DMS153 treated with DMSO at 0.1 percent for 48 hours (cell line): ENCODE measurements at regions not wholly inside any gene's neighbourhood (a gene's known extent, or its start where the extent isn't known, plus 50 kb on each side); places are given as distances from the start of the nearest gene placed in this dataset.

Experiments used
- DNase-seq: peaks from one replicate; lab custom pipeline; 2025; ENCODE audit not compliant: unreplicated experiment; lab: John Stamatoyannopoulos, UW

DNA sequence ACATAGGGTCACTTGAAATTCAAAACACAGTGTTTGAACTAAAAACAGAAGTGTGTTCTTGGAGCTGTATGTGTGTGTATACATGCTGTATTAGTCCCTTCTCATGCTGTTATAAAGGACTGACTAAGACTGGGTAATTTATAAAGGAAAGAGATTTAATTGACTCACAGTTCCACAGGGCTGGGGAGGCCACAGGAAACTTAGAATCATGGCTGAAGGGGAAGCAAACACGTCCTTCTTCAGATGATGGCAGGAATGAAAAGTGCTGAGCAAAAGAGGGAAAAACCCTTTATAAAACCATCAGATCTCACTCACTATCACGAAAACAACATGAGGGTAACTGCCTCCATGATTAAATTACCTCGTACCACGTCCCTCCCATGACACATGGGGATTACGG, 224.1 kb downstream of the BCAT1 start:
- no peak for DNase-seq

DNA sequence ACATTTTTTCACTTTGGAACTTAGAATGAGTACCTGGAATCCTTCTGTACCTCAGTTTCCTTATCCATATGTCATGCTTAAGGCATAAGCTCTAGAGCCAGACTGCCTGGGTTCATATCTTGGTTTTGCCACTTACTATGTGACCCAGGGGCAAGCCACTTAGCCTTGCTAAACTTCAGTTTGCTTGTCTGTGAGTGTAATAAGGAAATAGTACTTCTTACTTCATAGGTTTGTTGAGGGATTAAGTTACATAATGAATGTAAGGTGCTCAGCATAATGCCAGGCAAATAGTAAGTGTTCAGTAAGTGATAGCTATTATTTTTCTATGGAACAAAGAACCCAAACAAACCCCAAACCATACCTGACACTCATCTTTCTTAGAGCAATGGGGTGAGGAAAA, 225.1 kb downstream of the BCAT1 start:
- DNase-seq, result no peak

DNA sequence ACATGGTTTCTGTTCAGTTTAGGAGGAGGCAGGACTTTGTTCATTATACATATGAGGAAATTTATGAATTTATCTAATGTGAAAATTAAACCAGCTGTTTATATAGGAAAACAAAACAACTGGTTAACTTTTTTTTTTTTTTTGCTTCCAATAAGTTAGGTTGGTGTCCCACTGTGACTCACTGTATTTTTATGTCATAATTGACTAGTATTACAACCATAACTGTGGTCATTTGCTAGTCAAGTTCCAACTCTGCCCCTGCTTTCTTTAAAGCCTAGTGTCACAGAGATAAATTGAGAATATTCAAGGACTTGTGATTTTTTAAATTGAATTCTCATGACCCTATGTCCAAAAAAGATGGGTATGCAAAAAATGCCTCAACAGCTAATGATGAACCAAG, 227.7 kb downstream of the BCAT1 start:
- no peak for DNase-seq

DNA sequence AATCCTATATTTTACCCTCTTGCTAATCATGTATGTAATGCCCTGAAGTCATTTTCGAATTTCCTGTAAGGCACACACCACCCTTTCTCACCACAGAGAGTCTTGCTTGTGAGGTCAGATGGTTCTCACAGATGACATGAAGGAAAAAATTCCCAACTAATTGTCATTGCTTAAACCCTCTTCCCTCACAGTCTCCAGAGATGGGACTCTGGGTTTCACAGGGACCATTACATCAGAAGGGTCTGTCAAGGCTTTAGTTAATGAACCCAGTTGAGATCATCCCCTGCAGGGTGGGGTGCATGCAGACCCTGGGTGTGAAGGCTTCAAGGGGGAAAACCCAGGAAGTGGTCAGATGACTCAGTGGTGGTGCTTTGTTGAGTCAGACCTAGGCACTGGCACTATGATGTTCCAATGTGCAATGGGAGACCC, 229.6 kb downstream of the BCAT1 start:
- DNase-seq, result no peak

DNA sequence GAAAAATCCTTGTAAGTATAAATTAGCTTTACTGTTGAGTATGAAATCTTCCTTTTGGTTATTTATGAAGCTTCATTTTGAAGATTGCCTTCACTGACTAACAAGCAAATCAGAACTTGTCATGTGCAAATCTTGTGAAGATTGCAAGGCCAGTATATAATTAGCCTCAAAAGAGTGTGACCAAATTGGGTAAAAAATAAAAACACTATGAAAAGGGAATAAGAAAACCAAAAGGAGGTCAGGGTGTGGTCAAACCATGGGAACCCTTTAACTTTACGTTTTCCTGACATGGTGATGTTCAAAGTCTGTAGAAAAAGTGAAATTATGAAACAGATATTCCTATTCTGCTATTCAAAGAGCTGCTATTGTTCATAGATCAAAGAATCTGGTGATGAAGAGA, 230.3 kb downstream of the BCAT1 start:
- DNase-seq, result no peak

DNA sequence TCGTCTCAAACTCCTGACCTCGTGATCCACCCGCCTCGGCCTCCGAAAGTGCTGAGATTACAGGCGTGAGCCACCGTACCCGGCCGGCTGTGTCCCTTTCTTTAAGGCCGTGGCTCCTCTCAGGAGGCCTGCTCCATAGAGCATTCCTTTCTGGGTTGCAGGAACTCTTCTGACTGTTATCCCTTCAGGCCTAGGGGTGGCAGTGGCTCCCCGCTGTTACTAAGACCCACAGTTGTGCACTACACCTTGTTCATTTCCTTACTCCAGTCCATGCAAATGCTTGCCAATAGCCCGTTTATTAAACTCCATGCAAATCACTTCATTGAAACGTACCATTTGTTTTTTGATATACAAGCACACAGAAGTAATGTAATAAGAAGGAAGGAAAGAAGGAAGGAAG, 234.7 kb downstream of the BCAT1 start:
- DNase-seq, result no peak

DNA sequence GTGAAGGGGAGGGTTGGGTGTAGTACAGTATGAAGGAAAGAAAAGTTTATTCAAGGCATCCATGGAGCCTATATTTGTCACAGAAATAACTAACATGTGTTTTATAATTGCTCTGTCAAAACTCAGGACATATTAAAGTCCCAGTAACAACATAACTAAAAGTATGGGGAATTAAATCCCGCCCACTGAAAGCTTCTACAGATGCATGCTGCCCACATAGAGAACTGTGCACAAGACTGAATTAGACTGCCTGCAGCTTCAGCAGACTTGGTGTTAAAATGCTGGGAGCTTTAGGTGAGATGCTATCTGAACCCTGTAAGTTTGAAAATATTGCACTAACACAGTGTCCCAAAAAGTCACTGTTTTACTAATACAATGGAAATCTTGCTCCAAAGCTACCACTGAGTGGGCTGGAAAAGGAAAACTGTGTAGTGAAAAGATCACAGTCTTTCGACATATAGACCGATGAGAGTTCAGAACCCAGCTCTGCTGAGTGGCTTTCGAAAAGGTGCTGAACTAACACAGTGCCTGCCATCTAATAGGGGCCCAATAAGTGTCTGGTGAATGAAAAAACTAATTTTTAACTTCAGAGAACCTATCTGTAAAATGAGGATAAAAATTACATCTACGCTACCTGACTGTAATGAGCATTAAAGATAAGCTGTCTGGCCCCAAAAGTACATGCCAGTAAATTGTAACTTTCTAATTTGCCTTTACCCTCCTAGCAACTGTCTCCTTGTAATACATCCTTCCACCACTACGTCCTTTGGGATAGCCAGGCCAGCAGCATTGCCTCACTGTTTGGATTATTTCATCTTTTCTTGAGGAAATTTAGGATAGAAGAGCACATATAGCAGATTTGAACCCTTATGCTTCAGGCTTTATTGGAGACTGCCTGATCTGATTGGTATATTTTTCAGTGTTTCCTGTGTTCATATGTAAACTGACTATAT, 237.6 kb downstream of the BCAT1 start:
- no peak for DNase-seq

DNA sequence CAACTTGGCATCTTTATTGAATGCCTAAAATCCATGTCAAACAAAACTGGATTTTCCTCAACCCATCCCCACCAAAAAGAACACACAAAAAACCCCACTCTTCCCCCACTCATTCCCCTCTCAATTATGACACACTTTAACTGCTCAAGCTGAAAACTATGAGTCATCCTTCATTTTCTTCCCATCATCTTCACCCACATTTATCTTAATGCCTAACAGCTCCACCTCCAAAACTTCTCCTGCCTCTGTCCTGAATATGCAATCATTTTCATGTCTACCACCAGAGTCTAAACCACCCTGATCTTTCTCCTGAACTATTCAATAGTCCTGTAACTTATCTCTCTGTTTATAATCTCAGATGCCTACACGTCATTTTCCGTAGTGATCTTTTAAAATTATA, 239.7 kb downstream of the BCAT1 start:
- no peak for DNase-seq

DNA sequence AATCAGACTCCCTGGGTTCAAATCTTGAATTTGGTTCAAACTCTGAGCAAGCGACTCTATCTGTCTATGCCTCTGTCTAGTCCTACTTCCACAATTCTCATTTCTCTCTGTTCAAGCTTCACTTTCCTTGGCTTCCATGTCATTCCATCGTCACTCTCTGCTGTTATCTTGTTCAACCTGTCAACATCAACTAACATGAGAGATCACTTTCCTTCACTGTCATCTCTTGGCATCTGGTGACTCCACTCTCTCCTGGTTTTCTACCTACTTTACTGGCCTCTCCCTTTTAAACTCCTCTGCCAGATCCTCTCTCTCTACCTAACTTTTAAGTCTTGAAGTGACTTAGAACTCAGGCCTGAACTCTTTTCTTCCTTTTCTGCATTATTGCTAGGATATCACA, 240.2 kb downstream of the BCAT1 start:
- no peak for DNase-seq

DNA sequence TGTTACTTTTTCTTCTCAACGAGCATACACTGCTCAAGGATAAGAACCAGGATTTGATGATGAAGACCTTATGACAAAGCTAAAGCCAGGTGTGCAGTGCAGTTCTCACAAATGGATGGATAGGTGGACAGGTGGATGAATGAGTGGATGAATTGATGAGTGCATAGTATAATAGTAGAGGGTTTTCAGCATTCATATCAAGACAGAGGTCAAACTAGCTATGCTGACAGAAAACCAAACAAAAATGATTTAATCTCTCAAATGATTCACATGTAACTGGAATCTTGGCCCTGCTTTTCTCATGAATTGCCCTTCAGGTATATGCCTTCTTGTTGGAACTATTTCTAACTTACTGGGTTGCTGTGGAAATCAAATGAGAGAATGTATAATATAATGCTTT, 240.9 kb downstream of the BCAT1 start:
- no peak for DNase-seq

DNA sequence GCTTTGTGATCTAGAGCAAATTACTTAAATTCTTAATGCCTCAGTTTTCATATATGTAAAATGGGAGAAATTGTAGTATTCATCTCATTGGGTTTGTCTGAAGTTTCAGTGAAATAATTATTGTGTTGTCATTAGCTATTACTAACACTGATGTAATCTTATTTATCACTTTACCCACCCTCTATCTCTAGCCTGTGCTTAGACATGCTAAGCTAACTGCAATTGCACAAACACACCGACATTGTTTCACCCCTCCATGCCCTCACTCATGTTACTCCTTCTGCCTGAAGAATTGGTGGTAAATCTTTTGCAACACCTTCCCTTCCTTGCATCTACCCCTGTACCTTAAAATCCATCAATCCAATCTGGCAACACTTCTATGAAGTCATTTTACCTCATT, 241.6 kb downstream of the BCAT1 start:
- DNase-seq, result no peak

DNA sequence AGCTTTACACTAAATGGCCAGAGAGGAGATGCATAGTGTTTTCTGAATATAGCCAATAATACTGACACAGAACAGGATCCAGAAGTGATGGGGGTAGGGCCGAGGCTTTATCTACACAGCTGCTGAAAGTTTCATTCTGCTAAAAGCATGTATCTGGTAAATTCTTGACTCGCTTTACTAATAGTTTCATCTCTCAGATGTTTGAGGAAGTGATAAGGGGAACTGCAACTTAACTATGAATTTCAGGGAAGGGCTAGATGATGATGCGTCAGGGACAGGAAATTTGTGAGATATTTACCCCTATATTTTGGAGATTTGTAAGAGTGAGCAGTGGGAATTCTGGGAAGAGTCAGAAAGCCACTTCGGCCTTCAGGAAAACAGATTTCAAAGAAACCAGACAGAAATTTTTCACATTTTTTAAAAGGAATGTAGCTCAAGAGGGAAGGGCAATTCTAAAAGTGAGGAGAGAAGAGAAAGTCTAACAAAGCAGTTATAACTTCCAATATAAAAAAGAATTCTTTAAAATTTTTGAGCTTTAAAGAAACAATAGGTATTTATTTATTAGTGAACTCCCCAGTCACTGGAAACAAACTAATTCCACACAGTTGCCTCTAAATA, 243.1 kb downstream of the BCAT1 start:
- no peak for DNase-seq

DNA sequence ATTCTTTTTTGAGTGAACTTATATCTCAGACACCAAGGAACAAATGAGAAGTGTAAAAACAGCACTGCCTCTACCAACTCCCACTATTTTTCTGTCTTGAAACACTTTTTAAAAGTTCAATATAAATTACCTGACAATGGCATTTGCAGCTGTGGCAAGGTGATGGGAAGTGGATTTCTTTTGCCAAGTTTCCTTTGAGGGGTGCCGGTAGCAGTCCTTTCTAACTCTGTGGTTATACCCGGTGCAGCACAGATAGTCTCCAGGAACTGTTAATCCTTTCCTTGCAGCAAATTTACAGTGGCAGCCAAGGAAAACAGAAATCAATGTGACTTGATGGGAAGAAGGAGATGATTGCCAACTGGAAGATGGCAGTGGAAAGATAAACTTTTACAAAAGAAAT, 243.7 kb downstream of the BCAT1 start:
- DNase-seq, result no peak

DNA sequence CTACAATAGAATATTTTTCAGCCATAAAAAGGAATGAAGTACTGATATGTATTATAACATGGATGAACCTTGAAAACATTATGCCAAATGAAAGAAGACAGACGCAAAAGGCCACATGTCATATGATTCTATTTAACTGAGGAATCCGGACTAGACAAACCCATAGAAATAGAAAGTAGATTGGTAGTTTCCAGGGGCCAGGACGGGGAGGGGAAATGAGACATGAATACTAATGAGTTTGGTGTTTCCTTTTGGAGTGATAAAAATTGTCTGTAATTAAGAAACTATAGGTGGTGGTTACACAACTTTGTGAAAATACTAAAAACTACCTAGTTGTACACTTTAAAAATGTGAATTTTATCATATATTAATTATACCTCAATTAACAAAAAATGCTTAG, 247.6 kb downstream of the BCAT1 start:
- no peak for DNase-seq

DNA sequence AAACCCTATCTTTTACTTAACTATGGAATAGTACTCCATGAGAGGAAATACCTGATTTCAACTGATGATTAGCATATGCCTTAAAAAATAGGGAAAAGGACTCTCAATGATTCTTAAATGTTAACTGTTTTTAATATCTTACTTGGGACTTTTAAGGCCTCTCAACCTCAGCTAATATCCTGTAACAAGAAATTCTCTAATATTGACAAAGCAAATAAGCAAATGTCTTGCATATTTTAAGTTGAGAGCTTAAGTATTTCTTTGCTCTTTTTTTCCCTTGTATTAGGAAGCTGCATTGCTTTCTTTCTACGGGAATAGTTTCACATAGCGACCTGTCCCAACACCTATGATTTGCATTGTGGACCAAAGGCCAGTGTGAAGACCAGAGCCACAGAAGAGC, 249.9 kb downstream of the BCAT1 start:
- DNase-seq, result no peak

DNA sequence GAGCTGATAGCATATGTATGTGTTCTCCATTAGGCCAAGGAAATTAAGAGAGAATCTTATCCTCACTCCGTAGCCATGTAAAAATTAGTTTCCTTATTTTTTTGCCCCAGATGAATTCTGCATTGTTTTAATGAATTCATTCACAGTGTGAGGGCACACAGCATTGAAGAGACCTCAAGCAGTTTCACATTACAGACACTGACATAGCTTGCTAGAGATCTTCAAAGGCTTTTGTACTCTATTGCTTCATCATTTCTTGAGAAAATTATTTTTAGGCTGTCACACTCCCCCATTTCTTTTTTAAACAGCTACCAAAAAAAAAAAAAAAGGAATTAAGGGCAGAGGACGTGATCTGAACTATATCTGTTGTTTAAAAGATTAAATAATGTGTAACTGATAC, 251.1 kb downstream of the BCAT1 start:
- DNase-seq, result no peak

DNA sequence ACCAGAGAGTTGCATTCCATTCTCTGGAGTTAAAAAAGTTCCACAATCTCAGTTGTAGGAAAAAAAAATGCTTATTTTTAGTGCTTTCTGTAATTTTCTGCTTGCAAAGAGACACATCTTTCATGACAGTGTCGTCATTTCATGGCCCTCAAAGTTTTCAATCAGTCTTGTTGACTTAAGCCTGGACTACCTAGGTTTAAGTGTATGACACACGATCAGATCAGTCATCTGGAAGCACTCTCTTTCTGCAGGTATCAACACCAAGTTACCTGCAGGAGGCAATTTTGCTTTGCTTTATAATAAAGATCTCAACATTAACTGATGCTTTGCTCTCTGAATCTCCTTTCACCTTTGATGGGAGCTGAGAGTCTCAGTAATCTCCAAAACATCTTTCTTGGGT, 251.6 kb downstream of the BCAT1 start:
- no peak for DNase-seq

DNA sequence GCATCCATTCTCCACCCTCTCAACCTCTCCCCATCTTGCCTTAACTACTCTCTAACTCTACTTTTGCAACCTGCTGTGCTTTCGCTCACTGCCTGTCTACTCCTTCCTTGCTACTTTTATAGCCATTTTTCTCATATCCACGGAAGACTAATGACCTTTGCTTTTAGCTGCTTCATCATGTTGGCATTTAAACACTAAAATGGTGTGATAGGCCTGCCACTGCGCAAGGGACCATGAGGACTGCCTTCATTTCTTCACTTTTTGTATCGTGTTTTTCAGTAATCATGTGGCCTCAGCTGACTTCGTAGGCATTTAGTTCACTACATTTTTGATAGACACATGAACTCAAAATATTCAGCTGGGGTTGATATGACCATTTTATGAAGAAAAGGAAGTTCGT, 252.1 kb downstream of the BCAT1 start:
- no peak for DNase-seq

DNA sequence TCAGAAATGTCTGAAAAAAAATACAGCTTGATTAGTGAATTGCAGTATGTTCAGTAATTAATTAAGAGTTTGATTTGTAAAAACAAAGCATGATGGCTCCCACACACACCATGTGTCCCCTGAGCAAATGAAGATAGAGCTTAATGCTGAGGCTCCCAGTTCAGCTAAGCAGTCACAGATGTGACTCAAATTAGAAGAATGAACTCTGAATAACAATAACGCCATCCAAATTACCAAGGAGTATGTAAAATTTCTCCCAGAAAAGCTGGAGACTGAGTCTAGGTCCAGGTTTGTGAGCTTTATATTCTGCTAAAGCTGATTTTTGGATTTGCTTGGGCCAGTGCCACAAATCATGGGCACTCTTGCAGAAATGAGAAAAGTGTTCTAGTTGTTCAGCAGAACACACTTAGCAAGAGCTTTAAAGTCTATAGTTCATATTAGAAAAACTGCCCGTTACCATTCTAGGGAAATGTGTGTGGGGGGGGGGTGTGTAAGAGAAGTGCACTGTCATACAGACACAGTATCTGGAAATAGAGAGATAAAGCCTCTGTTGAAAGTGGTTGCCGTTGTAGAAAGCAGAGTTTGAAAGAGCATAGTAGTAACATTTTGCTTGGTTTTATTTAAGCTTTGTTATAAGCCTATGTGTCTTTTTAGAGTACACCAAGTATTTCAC, 253.1 kb downstream of the BCAT1 start:
- no peak for DNase-seq

DNA sequence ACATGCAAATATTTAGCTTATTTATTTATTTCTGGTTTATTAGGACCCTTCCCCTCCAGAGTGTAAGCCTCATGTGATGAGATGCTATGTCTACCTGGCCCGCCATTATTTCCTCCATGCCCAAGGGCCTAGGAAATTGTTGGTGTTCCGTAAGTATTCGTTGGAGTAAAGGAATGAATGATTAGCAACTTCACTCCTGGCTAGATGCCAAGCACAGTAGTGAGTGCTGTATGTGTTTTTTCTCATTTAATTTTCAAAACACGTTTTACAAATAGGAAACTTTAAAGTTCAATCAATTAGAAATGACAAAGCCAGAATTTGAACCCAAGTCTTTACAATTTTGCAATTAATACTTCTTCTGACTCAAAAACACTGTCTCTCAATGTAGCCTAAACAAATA, 253.8 kb downstream of the BCAT1 start:
- DNase-seq, result no peak

DNA sequence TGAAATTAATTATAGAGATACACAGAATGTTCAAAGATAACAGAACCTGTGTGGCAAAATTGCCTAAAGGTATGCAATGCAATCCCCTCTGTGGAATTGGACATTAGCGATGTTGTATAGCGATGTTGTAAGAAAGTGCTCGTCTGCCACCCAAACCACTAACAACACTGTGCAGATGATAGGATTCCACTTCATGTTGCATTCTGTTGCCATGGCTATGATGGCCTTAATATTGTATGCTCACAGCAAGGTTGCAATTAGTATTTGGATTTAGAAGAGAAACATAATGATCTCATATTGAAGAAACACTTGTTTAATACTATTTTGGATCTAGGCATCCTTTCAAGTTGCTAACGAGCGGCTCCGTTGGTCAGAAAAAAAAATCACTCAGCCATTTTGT, 260.3 kb downstream of the BCAT1 start:
- no peak for DNase-seq

DNA sequence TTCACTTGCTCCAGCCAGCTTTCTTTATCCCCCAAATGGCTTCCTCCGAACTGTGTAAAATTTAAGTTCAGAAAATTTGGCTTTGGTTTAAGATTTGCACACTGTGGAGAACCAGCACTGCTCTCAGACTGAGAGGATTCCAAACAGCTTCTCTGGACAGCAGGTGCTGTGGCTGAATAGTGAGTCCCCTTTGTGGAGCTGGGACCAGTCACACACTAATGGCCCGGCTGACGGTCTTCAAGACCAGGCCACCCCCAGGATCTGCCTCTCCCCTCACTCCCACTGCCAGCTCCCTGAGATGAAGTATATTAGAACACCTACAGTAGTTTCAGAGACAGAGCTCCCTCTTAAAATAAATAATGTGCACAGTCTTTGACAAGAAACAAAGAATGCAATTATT, 267.3 kb downstream of the BCAT1 start:
- DNase-seq, result no peak
